ENCODE measurements at regions not wholly inside any gene's neighbourhood (a gene's known extent, or its start where the extent isn't known, plus 50 kb on each side); places are given as distances from the start of the nearest gene placed in this dataset.

DNA sequence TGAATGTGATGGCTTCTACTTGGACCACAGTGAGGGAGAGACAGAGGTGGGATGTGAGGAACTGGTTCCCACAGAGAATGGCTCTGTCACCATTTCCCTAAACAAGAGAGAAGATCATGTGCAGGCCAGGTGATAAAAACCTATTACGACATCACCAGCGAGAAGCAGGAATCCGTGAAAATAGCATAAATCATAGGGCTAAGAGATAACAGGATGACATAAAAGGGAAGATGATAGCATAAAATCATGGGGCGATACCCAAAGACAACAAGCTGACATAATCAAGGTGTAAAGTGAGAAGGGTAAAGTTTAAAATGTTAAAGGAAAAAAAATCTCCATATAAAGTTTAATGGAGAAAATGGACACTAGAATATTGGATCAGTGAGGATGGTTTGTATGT, 205.5 kb upstream of the SLIT2 start:
- intact Hi-C loops (cut with DNase I) = no loop called here
- DNase-seq = no peak
- no peaks in the 10 kb centered on the region for H3K4me1 ChIP-seq (ENCODE audit: insufficient read depth)
- H3K36me3 ChIP-seq = no peaks in the 10 kb centered on the region
- WGBS, 3 donors = 84 to 92% (median 87%) methylated on average over 4 of the region's 4 CpGs
- TF ChIP-seq EP300 (IDR thresholded peaks at IDR 0.05) = no peak
- TF ChIP-seq, protein P1, sequence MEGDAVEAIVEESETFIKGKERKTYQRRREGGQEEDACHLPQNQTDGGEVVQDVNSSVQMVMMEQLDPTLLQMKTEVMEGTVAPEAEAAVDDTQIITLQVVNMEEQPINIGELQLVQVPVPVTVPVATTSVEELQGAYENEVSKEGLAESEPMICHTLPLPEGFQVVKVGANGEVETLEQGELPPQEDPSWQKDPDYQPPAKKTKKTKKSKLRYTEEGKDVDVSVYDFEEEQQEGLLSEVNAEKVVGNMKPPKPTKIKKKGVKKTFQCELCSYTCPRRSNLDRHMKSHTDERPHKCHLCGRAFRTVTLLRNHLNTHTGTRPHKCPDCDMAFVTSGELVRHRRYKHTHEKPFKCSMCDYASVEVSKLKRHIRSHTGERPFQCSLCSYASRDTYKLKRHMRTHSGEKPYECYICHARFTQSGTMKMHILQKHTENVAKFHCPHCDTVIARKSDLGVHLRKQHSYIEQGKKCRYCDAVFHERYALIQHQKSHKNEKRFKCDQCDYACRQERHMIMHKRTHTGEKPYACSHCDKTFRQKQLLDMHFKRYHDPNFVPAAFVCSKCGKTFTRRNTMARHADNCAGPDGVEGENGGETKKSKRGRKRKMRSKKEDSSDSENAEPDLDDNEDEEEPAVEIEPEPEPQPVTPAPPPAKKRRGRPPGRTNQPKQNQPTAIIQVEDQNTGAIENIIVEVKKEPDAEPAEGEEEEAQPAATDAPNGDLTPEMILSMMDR (IDR thresholded peaks at IDR 0.05) = no peak
- no peak for TF ChIP-seq POLR2A (IDR thresholded peaks at IDR 0.05)
- no peak overlapping the region for H3K4me3 ChIP-seq
- no peak overlapping the region for H3K27ac ChIP-seq
- no peaks in the 10 kb centered on the region for H3K9me3 ChIP-seq
- no peaks in the 10 kb centered on the region for H3K27me3 ChIP-seq

DNA sequence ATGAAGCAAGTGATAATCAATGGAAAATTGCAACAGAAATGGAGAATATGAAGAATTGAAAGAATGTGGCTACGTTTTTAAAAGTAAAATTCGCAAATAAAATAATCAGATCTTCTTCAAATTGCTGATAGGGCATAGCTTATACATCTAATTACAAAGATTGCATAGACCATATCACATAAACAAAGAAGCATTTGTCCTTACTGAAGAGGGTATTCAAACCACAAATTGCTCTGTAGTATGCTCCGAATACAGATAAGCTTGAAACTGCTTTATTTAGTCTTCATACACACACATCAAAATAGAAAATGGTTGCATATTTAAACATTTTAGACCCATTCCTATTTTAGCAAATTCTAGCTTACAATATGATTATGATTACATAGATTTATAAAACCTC, 206.7 kb upstream of the SLIT2 start:
- no peak for DNase-seq
- 47 to 63% (median 57%) methylated on average over 3 of the region's 3 CpGs for WGBS, 3 donors
- intact Hi-C loops (cut with DNase I) = no loop called here
- Histone ChIP-seq H3K4me3 (no peak overlapping the region), H3K27ac (no peak overlapping the region), H3K27me3 (no peaks in the 10 kb centered on the region), H3K4me1 (ENCODE audit: insufficient read depth) (no peaks in the 10 kb centered on the region), H3K9me3 (no peaks in the 10 kb centered on the region), H3K36me3 (no peaks in the 10 kb centered on the region)
- TF ChIP-seq POLR2A (IDR thresholded peaks at IDR 0.05) = no peak
- TF ChIP-seq EP300 (IDR thresholded peaks at IDR 0.05) = no peak
- TF ChIP-seq, protein P1 (IDR thresholded peaks at IDR 0.05) = no peak

DNA sequence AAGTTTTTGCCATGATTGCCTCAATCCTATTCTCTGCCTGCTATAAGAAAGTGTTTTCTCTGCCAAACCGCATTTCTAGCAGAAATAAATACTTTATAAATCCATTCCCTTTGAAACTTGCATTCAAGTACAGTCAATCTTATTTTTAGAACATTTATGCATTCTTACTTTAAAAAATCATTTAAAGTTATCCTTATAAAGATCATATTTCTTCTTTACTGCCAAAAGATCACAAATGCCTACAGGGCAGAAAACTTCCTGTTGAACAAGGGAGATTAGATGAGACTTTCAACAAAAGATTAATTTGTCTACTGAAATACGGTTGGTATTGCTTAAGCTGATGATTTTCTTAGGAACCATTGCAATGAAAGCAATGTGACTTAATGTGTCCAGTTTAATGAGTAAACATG, 207.2 kb upstream of the SLIT2 start:
- H3K36me3 ChIP-seq = no peaks in the 10 kb centered on the region
- H3K27me3 ChIP-seq = no peaks in the 10 kb centered on the region
- no peak overlapping the region for H3K4me3 ChIP-seq
- intact Hi-C loops (cut with DNase I) = no loop called here
- TF ChIP-seq POLR2A (IDR thresholded peaks at IDR 0.05) = no peak
- TF ChIP-seq EP300 (IDR thresholded peaks at IDR 0.05) = no peak
- no peak overlapping the region for H3K27ac ChIP-seq
- no peaks in the 10 kb centered on the region for H3K9me3 ChIP-seq
- DNase-seq = no peak
- 6 to 10% (median 6%) methylated on average over 2 of the region's 2 CpGs for WGBS, 3 donors
- H3K4me1 ChIP-seq (ENCODE audit: insufficient read depth) = no peaks in the 10 kb centered on the region

- no peaks in the 10 kb centered on the region for H3K9me3 ChIP-seq
- no peak for DNase-seq
- no peaks in the 10 kb centered on the region for H3K4me1 ChIP-seq (ENCODE audit: insufficient read depth)
- WGBS, 3 donors = 0 to 4% (median 2%) methylated on average over 1 of the region's 1 CpG
- H3K27me3 ChIP-seq = no peaks in the 10 kb centered on the region
- no peak overlapping the region for H3K27ac ChIP-seq
- TF ChIP-seq POLR2A (IDR thresholded peaks at IDR 0.05) (no peak), EP300 (IDR thresholded peaks at IDR 0.05) (no peak)
- TF ChIP-seq, protein P1 (IDR thresholded peaks at IDR 0.05) = no peak
- intact Hi-C loops (cut with DNase I) = no loop called here
- H3K36me3 ChIP-seq = no peaks in the 10 kb centered on the region
- H3K4me3 ChIP-seq = no peak overlapping the region
Observed at GRCh38 chr4:20043991-20044390, 207.7 kb upstream of the SLIT2 start.

DNA sequence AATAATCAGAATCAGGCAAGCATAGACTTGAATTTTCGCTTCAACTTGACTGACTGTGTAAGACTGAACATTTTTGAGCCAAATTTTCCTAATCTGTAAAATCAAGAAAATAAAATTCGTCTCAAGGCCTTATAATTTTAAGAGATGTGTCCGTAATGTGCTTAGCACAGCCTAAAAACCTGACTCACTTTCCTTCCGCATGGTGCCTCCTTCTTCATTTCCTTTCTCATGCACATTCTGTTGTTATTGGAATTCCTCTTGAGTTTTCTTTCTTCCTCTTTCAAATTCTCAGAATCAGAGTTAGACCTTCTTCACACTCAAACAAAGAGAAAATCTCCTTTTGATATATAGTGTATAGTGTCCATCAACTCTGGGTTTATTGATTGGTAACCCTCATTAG, 208.9 kb upstream of the SLIT2 start:
- Histone ChIP-seq H3K4me3 (no peak overlapping the region), H3K27ac (no peak overlapping the region), H3K9me3 (no peaks in the 10 kb centered on the region), H3K36me3 (no peaks in the 10 kb centered on the region), H3K27me3 (no peaks in the 10 kb centered on the region), H3K4me1 (ENCODE audit: insufficient read depth) (no peaks in the 10 kb centered on the region)
- no peak for DNase-seq
- intact Hi-C loops (cut with DNase I) = no loop called here
- 88 to 90% (median 89%) methylated on average over 4 of the region's 4 CpGs for WGBS, 3 donors
- TF ChIP-seq POLR2A (IDR thresholded peaks at IDR 0.05) (no peak), EP300 (IDR thresholded peaks at IDR 0.05) (no peak)
- TF ChIP-seq, protein P1 (IDR thresholded peaks at IDR 0.05) = no peak
